Psoas muscle (tissue), 7 donors: ENCODE measurements at regions not wholly inside any gene's neighbourhood (a gene's known extent, or its start where the extent isn't known, plus 50 kb on each side); places are given as distances from the start of the nearest gene placed in this dataset.

Experiments
- ATAC-seq, 4 donors: fragments of 200-7000 bp; cut with Tn5 transposase; one replicate each; pipeline ENCODE4 v1.9.1; 2020; ENCODE audit warnings: moderate library complexity in 3 of 4, mild to moderate bottlenecking in 2 of 4
- DNase-seq, 2 donors: peaks; one replicate each; pipeline ENCODE4 v3.0.0-alpha.2; 2020
- H3K27ac ChIP-seq: fragments of 200-600 bp; one replicate; pipeline ENCODE4 v1.8.0; 2022
- H3K27me3 ChIP-seq, 3 donors: fragments of 200-600 bp in 1 of 3; one replicate each; pipeline versions ENCODE4 v1.6.1 to v1.8.0; 2013 to 2022; ENCODE audit warnings: low read length in 2 of 3, mild to moderate bottlenecking in 2 of 3, moderate library complexity in 1 of 3; ENCODE audit not compliant: insufficient read depth in 3 of 3
- H3K36me3 ChIP-seq, 2 donors: fragments of 200-600 bp in 1 of 2; one replicate each; pipeline versions ENCODE4 v1.6.1 to v1.8.0; 2013 to 2022; ENCODE audit warnings: low read depth in 1 of 2, mild to moderate bottlenecking in 1 of 2, moderate library complexity in 1 of 2; ENCODE audit not compliant: insufficient read depth in 1 of 2
- H3K4me1 ChIP-seq: fragments of 200-600 bp; one replicate; pipeline ENCODE4 v1.8.0; 2022
- H3K4me3 ChIP-seq: fragments of 200-600 bp; one replicate; pipeline ENCODE4 v1.8.0; 2022; ENCODE audit warnings: mild to moderate bottlenecking
- H3K9me3 ChIP-seq: fragments of 200-600 bp; one replicate; pipeline ENCODE4 v1.8.0; 2022
- CTCF ChIP-seq: fragments of 200-600 bp; IDR thresholded peaks from one replicate; pipeline ENCODE4 v1.8.0; 2022; ENCODE audit warnings: antibody characterized with exemption
- whole genome bisulfite sequencing, 3 donors: extraction: QIAGEN DNeasy Blood & Tissue Kit; methylation state at CpG; one replicate each; pipeline versions ENCODE4 v1.1.6 to v1.1.7; 2013; 5-methylcytosine and 5-hydroxymethylcytosine counted together
- intact Hi-C, 2 donors: fragments of 100-400 bp; cut with DNase I; formaldehyde crosslinking; loops; one replicate each; pipeline versions ENCODE4 v1.11.0 to v1.14.2; 2022
- donor health status: healthy with polysubstance abuse.
- donor health status: DM: no; HTN: no; CAD: no; lungs with moderate emphysema.
- donor health status: Bipolar disorder and iron deficiency.
- donor health status: healthy.
- donor health status: DM: yes; HTN: yes; CAD: no.
- donor health status: DM: no; HTN: no; CAD: no.
- donor health status: DM: yes; HTN: yes; CAD: no.

GRCh38 chr2:126172631-126173184 lies 483.2 kb upstream of the GYPC start:
- peaks cover 0 to 2% (median 0%) of the 10 kb centered on the region in 3 donors for H3K27me3 ChIP-seq
- no peak for TF ChIP-seq CTCF
- no peaks in the 10 kb centered on the region for H3K9me3 ChIP-seq
- no peak overlapping the region for H3K27ac ChIP-seq
- H3K36me3 ChIP-seq: no peaks in the 10 kb centered on the region
- no peaks in the 10 kb centered on the region for H3K4me1 ChIP-seq
- intact Hi-C loops: no loop called here
- H3K4me3 ChIP-seq: no peak overlapping the region
- 66 to 72% (median 69%) methylated on average over 6 of the region's 6 CpGs for WGBS, 3 donors
- DNase-seq (no peak), ATAC-seq (no peak)

GRCh38 chr2:126175222-126175621 lies 480.7 kb upstream of the GYPC start:
- Histone ChIP-seq H3K9me3 (no peaks in the 10 kb centered on the region), H3K36me3 (no peaks in the 10 kb centered on the region), H3K4me1 (no peaks in the 10 kb centered on the region), H3K27me3 (peaks cover 0 to 2% (median 0%) of the 10 kb centered on the region in 3 donors), H3K4me3 (no peak overlapping the region), H3K27ac (no peak overlapping the region)
- intact Hi-C loops: no loop called here
- TF ChIP-seq CTCF: no peak
- WGBS, 3 donors: 70 to 83% (median 78%) methylated on average over 2 of the region's 2 CpGs
- ATAC-seq (no peak), DNase-seq (no peak)

- intact Hi-C loops: no loop called here
- WGBS, 3 donors: 85 to 90% (median 88%) methylated on average over 2 of the region's 2 CpGs
- ATAC-seq: no peak
Observed at GRCh38 chr2:126177479-126177878, 478.5 kb upstream of the GYPC start.

GRCh38 chr2:126187668-126188067 lies 468.3 kb upstream of the GYPC start:
- intact Hi-C loops: no loop called here
- no peak for TF ChIP-seq CTCF
- H3K4me1 ChIP-seq: no peaks in the 10 kb centered on the region
- no peak overlapping the region for H3K27ac ChIP-seq
- no peaks in the 10 kb centered on the region for H3K27me3 ChIP-seq
- no peaks in the 10 kb centered on the region for H3K36me3 ChIP-seq
- no peaks in the 10 kb centered on the region for H3K9me3 ChIP-seq
- no peak overlapping the region for H3K4me3 ChIP-seq
- 71 to 74% (median 71%) methylated on average over 4 of the region's 4 CpGs for WGBS, 3 donors
- DNase-seq: no peak
- no peak for ATAC-seq

More at GRCh38 chr2:126177479-126177878, 478.5 kb upstream of the GYPC start:
- H3K4me3 ChIP-seq: no peak overlapping the region
- H3K27ac ChIP-seq: no peak overlapping the region
- peaks cover 0 to 2% (median 0%) of the 10 kb centered on the region in 3 donors for H3K27me3 ChIP-seq
- H3K36me3 ChIP-seq: no peaks in the 10 kb centered on the region
- no peak for DNase-seq
- TF ChIP-seq CTCF: no peak
- H3K9me3 ChIP-seq: no peaks in the 10 kb centered on the region
- H3K4me1 ChIP-seq: no peaks in the 10 kb centered on the region

GRCh38 chr2:126189527-126189926 lies 466.4 kb upstream of the GYPC start:
- Histone ChIP-seq H3K27me3 (no peaks in the 10 kb centered on the region), H3K27ac (no peak overlapping the region), H3K4me1 (no peaks in the 10 kb centered on the region), H3K9me3 (no peaks in the 10 kb centered on the region), H3K4me3 (no peak overlapping the region), H3K36me3 (no peaks in the 10 kb centered on the region)
- intact Hi-C loops: no loop called here
- no peak for TF ChIP-seq CTCF
- DNase-seq (no peak), ATAC-seq (no peak)
- 86 to 91% (median 89%) methylated on average over 4 of the region's 4 CpGs for WGBS, 3 donors
